PFSK-1 (cell line): ENCODE measurements at regions not wholly inside any gene's neighbourhood (a gene's known extent, or its start where the extent isn't known, plus 50 kb on each side); places are given as distances from the start of the nearest gene placed in this dataset.

ENCODE experiments used
- FOXP2 ChIP-seq: optimal IDR thresholded peaks from 2 replicates; pipeline ENCODE3; 2011; ENCODE audit warnings: borderline replicate concordance, control low read depth, inconsistent platforms; ENCODE audit not compliant: insufficient read depth; ENCODE audit errors: extremely low read length, extremely low read depth
- POLR2AphosphoS5 ChIP-seq: IDR thresholded peaks from 2 replicates; pipeline ENCODE4 v1.6.1; 2012; ENCODE audit warnings: low read depth, mild to moderate bottlenecking, control low read depth, low read length, moderate library complexity
- SIN3A ChIP-seq: IDR thresholded peaks from 2 replicates; pipeline ENCODE4 v1.6.1; 2012; ENCODE audit warnings: mild to moderate bottlenecking, low read length, moderate library complexity, borderline replicate concordance; ENCODE audit not compliant: insufficient read depth
- TAF1 ChIP-seq: IDR thresholded peaks from 2 replicates; pipeline ENCODE4 v1.6.1; 2012; ENCODE audit warnings: low read length, control low read depth, borderline replicate concordance; ENCODE audit not compliant: insufficient read depth
- TF ChIP-seq, protein P1 (sequence below), 2 experiments: IDR thresholded peaks; 2 replicates each; pipeline versions ENCODE4 v1.6.1 to v1.8.0; 2011 to 2012; ENCODE audit warnings: low read depth in 2 of 2, low read length in 2 of 2, control low read depth in 1 of 2, inconsistent platforms in 1 of 2, mild to moderate bottlenecking in 1 of 2, moderate library complexity in 1 of 2; ENCODE audit not compliant: insufficient read depth in 1 of 2

DNA sequence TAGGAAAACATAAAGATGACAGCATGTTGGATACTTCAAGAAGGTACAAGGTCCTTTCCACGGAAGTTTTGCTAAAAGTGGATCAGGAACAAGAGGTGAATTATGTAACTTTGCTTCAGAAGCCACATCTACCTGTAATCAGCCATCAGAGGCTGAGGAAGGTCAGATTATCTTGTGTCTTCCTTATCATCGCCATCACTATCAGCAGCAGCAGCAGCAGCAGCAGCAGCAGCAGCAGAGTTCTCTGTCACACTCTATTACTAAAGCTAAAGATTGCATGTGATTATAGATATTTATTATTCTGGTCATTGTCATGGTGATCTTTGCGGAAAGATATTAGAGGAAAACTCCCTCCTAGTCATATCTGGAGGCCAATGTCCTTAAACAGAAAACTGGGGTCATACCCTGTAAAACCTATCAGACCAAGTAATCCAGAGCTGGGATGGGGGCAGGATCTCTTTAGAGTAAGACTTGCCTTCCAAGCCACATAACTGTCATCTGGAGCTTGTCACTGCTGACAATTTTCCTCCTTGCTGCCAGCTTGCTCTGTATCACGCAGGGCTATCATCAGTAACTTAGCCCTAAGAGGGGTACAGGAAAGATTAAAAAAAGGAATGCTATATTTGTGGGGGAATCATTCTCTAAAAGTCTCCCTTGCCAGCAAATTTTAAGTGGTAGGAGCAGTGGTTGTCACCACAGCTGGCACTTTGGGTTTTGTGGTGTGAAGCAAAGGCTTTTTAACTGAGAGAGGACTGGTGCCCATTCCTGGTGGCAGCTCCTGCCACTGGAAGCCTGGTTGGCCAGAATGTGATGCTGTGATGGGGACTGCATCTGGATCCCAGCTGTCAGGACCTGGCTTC is 130.9 kb upstream of the RASGRP1 start:
- TF ChIP-seq FOXP2 (no peak), TAF1 (no peak), SIN3A (no peak), POLR2AphosphoS5 (no peak)
- TF ChIP-seq, protein P1, sequence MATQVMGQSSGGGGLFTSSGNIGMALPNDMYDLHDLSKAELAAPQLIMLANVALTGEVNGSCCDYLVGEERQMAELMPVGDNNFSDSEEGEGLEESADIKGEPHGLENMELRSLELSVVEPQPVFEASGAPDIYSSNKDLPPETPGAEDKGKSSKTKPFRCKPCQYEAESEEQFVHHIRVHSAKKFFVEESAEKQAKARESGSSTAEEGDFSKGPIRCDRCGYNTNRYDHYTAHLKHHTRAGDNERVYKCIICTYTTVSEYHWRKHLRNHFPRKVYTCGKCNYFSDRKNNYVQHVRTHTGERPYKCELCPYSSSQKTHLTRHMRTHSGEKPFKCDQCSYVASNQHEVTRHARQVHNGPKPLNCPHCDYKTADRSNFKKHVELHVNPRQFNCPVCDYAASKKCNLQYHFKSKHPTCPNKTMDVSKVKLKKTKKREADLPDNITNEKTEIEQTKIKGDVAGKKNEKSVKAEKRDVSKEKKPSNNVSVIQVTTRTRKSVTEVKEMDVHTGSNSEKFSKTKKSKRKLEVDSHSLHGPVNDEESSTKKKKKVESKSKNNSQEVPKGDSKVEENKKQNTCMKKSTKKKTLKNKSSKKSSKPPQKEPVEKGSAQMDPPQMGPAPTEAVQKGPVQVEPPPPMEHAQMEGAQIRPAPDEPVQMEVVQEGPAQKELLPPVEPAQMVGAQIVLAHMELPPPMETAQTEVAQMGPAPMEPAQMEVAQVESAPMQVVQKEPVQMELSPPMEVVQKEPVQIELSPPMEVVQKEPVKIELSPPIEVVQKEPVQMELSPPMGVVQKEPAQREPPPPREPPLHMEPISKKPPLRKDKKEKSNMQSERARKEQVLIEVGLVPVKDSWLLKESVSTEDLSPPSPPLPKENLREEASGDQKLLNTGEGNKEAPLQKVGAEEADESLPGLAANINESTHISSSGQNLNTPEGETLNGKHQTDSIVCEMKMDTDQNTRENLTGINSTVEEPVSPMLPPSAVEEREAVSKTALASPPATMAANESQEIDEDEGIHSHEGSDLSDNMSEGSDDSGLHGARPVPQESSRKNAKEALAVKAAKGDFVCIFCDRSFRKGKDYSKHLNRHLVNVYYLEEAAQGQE (IDR thresholded peaks at IDR 0.05; ENCODE audit: insufficient read depth in 1 of 2, low read depth in 2 of 2, low read length in 2 of 2): no peak

DNA sequence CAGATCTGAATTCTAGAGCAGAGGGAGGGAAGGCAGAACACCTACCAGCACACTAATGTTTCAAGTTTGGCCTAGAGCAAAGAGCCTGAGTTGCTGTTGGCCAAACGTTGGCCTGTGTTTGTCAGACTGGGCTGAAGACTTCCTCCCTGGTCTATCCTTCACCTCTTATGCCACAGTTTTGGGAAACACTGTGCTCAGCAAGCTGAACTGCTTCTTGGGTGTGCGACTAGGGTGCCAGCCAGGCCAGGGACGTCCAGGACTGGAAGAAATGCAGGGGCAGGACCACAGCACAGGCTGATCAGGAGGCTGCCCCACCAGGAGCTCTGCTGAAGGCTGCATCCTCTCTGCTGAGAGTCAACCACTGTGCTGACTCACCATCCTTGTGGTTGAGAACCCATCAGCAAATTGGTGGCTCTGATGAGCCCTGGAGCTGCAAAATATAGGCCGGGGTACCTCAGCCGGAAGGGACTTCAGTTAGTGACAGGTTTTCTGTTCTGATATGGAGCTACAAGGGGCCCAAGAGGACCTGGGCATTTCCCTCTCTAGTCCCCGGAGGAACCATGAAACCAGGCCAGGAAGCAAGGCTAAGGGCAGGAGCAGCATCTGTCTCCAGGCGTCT is 131.6 kb upstream of the RASGRP1 start:
- TF ChIP-seq TAF1 (no peak), SIN3A (no peak), FOXP2 (no peak), POLR2AphosphoS5 (no peak)

DNA sequence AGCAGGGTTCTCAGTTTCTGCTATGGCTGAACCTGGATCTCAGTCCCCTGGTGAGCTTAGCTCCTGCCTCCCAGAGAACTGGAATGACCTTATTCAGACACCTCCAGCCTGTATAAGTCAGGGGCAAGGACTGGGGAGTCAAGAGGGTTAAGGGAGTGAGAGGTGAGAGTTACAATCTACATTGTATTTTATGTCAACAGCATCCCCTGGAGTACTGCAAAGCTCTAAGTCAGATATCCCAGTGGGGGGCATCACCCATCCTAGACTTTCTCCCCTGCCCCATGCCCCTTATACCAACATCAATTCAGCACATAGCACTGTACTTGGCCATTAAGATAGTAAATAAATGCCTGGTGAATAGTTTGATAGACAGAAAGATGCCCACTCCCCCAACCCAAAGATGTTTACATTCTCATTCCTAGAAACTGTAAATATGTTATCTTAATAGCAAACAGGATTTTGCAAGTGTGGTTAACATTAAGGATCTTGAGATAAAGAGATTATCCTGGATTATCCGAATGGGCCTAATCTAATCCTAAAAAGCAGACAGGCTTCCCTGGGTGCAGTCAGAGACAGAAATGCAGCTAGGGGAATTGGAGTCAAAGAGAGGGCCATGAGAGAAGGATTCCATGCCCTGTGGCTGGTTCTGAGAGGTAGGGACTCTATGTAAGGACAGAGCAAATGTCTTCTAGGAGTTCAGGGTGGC is 132.3 kb upstream of the RASGRP1 start:
- no peak for TF ChIP-seq FOXP2
- TF ChIP-seq TAF1: no peak
- TF ChIP-seq, protein P1 (IDR thresholded peaks at IDR 0.05; ENCODE audit: insufficient read depth in 1 of 2, low read depth in 2 of 2, low read length in 2 of 2): no peak
- TF ChIP-seq POLR2AphosphoS5: no peak
- no peak for TF ChIP-seq SIN3A

DNA sequence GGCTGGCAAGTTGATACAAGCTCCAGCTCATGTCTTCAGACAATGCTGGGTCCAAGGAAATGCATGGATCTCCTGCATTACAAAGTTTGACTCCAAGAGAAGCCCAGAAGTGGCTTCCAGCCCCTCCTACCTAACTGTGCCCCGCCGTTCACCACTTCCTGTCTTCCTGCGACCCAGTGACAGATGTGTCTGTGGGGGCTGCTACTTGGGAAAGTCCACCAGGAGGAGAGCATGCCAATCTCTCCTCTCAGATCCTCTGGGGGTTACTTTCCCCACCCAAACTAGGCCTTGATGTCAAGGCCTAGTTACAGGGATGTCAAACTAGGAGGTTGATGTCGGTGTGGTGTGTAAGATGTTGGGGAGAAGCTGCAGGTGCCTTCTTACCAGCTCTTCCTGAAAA is 133.6 kb upstream of the RASGRP1 start:
- TF ChIP-seq FOXP2: no peak
- TF ChIP-seq, protein P1 (IDR thresholded peaks at IDR 0.05; ENCODE audit: insufficient read depth in 1 of 2, low read depth in 2 of 2, low read length in 2 of 2): no peak

DNA sequence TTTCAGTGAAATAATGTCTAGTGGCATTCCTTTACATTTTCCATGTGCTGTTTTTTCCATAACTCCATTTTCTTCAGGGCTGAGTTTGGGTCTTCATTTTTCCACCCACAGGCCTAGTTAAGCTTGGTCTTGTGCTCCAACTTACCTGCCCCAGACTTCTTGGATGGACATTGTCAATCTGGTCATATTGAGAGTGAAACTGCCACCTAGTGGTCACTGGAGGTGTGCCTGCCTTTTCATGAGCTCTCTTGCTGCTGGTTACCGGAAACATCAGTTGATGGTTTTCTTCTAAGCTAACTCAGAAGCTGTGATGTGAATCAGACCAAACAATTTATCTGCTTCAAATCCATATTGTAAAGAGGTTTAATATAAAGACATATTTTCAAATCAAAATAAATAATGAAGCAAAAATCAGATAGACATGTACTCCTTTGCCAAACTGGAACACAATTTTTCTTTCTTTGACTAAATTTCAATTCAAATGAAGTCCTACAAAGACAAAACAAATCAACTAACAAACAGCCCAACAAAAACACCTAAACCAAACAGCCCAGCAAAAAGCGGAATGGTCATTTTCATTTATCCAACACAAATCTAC is 135.1 kb upstream of the RASGRP1 start:
- TF ChIP-seq, protein P1 (IDR thresholded peaks at IDR 0.05; ENCODE audit: insufficient read depth in 1 of 2, low read depth in 2 of 2, low read length in 2 of 2): no peak
- TF ChIP-seq SIN3A: no peak
- no peak for TF ChIP-seq POLR2AphosphoS5
- TF ChIP-seq FOXP2: no peak
- no peak for TF ChIP-seq TAF1
